ENCODE measurements at regions not wholly inside any gene's neighbourhood (a gene's known extent, or its start where the extent isn't known, plus 50 kb on each side); places are given as distances from the start of the nearest gene placed in this dataset.

GRCh38 chr3:178916223-178916622 lies 155.4 kb downstream of the ZMAT3 start:
- no peak overlapping the region for H3K27ac ChIP-seq (ENCODE audit: low read length)
- no peaks in the 10 kb centered on the region for H3K4me1 ChIP-seq (ENCODE audit: control insufficient read depth, insufficient read depth, low read length)
- no peak for DNase-seq
- H3K9me3 ChIP-seq (replicated peaks; ENCODE audit: control insufficient read depth, low read depth, low read length), result peaks cover 11% of the 10 kb centered on the region
- H3K4me3 ChIP-seq (ENCODE audit: low read length), result no peak overlapping the region
- H3K36me3 ChIP-seq (ENCODE audit: control insufficient read depth, insufficient read depth, low read length), result no peaks in the 10 kb centered on the region
- H3K27me3 ChIP-seq (ENCODE audit: control insufficient read depth, insufficient read depth, low read length), result no peaks in the 10 kb centered on the region

- no peaks in the 10 kb centered on the region for H3K36me3 ChIP-seq (ENCODE audit: control insufficient read depth, insufficient read depth, low read length)
- no peak overlapping the region for H3K27ac ChIP-seq (ENCODE audit: low read length)
- H3K4me1 ChIP-seq (ENCODE audit: control insufficient read depth, insufficient read depth, low read length), result no peaks in the 10 kb centered on the region
- no peak for DNase-seq
- WGBS (ENCODE audit: insufficient coverage), result 100% methylated on average over 1 of the region's 2 CpGs
- H3K4me3 ChIP-seq (ENCODE audit: low read length), result no peak overlapping the region
- peaks cover 11% of the 10 kb centered on the region for H3K9me3 ChIP-seq (replicated peaks; ENCODE audit: control insufficient read depth, low read depth, low read length)
- no peaks in the 10 kb centered on the region for H3K27me3 ChIP-seq (ENCODE audit: control insufficient read depth, insufficient read depth, low read length)
These were observed 156.2 kb downstream of the ZMAT3 start for GRCh38 chr3:178915365-178915764.

- no peak for DNase-seq
- WGBS (ENCODE audit: insufficient coverage), result 80% methylated on average over 1 of the region's 1 CpG
These were observed 164.5 kb downstream of the ZMAT3 start for GRCh38 chr3:178907081-178907480.

GRCh38 chr3:178901204-178901603 lies 170.4 kb downstream of the ZMAT3 start:
- 40% methylated on average over 1 of the region's 1 CpG for WGBS (ENCODE audit: insufficient coverage)
- no peaks in the 10 kb centered on the region for H3K36me3 ChIP-seq (ENCODE audit: control insufficient read depth, insufficient read depth, low read length)
- no peaks in the 10 kb centered on the region for H3K27me3 ChIP-seq (ENCODE audit: control insufficient read depth, insufficient read depth, low read length)
- no peak for DNase-seq
- H3K27ac ChIP-seq (ENCODE audit: low read length), result no peak overlapping the region
- no peaks in the 10 kb centered on the region for H3K9me3 ChIP-seq (replicated peaks; ENCODE audit: control insufficient read depth, low read depth, low read length)
- H3K4me1 ChIP-seq (ENCODE audit: control insufficient read depth, insufficient read depth, low read length), result no peaks in the 10 kb centered on the region
- no peak overlapping the region for H3K4me3 ChIP-seq (ENCODE audit: low read length)

More at GRCh38 chr3:178907081-178907480, 164.5 kb downstream of the ZMAT3 start:
- Histone ChIP-seq H3K9me3 (replicated peaks; ENCODE audit: control insufficient read depth, low read depth, low read length) (no peaks in the 10 kb centered on the region), H3K27me3 (ENCODE audit: control insufficient read depth, insufficient read depth, low read length) (no peaks in the 10 kb centered on the region), H3K4me3 (ENCODE audit: low read length) (no peak overlapping the region), H3K36me3 (ENCODE audit: control insufficient read depth, insufficient read depth, low read length) (no peaks in the 10 kb centered on the region), H3K4me1 (ENCODE audit: control insufficient read depth, insufficient read depth, low read length) (no peaks in the 10 kb centered on the region), H3K27ac (ENCODE audit: low read length) (no peak overlapping the region)

DNA sequence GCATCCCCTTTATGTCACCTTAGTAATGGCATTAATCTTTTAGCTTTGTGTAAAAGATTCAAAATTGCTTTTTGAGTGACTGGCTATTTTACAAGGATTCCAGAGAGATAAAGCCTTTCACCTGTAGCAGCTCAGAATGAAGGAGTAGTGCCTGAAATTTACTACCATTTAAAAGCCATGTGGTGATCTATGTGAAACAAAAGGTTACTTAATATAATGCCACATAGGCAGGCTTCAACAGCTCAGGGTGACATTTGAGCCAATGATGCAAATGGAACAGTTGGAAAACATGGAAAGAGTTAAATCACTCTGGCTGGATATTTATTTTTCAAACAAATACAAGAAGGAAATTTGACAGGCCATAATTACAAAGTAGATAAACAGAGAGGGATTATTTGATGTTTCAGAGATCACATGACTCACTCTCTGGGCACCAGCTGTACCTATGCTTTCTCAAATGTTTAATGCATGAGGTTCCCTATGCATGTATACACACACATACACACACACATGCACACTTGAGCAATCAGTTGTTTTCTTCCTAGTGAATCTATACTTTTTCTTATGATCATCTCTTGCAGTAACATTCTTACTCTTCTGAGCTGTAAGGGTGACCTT lies 171.5 kb downstream of the ZMAT3 start:
- Histone ChIP-seq H3K27me3 (ENCODE audit: control insufficient read depth, insufficient read depth, low read length) (no peaks in the 10 kb centered on the region), H3K36me3 (ENCODE audit: control insufficient read depth, insufficient read depth, low read length) (no peaks in the 10 kb centered on the region), H3K27ac (ENCODE audit: low read length) (no peak overlapping the region), H3K4me3 (ENCODE audit: low read length) (no peak overlapping the region), H3K9me3 (replicated peaks; ENCODE audit: control insufficient read depth, low read depth, low read length) (no peaks in the 10 kb centered on the region), H3K4me1 (ENCODE audit: control insufficient read depth, insufficient read depth, low read length) (no peaks in the 10 kb centered on the region)
- no peak for DNase-seq

DNA sequence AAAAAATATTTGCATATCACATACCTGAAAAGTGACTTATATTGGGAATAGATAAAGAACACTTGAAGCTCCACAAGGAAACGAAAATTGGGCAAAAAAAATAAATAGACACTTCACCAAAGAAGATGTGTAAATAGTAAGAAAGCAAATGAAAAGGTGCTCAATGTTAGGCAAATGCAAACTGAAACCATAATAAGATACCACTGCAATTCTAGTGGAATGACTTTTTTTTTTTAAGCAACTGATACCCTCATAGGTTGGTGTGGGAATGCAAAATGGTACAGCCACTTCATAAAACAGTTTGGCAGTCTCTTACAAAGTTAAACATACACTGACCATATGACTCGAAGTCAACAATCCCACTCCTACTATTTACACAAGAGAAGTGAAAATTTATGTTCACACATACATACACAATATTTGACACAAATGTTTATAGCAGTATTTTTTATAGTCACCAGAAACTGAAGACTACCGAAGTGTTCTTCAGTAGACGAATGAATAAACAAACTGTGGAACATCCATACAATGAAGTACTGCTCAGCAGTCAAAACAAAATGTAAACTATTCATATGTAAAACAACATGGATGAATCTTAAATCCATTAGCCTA lies 176.3 kb downstream of the ZMAT3 start:
- Histone ChIP-seq H3K9me3 (replicated peaks; ENCODE audit: control insufficient read depth, low read depth, low read length) (peaks cover 3% of the 10 kb centered on the region), H3K36me3 (ENCODE audit: control insufficient read depth, insufficient read depth, low read length) (no peaks in the 10 kb centered on the region), H3K4me1 (ENCODE audit: control insufficient read depth, insufficient read depth, low read length) (no peaks in the 10 kb centered on the region), H3K27ac (ENCODE audit: low read length) (no peak overlapping the region), H3K4me3 (ENCODE audit: low read length) (no peak overlapping the region), H3K27me3 (ENCODE audit: control insufficient read depth, insufficient read depth, low read length) (no peaks in the 10 kb centered on the region)
- no CpG with 5 or more reads among the region's 4 CpGs for WGBS (ENCODE audit: insufficient coverage)
- no peak for DNase-seq

Data from muscle of leg (tissue), 3 donors.